ENCODE measurements at regions not wholly inside any gene's neighbourhood (a gene's known extent, or its start where the extent isn't known, plus 50 kb on each side); places are given as distances from the start of the nearest gene placed in this dataset.

DNA sequence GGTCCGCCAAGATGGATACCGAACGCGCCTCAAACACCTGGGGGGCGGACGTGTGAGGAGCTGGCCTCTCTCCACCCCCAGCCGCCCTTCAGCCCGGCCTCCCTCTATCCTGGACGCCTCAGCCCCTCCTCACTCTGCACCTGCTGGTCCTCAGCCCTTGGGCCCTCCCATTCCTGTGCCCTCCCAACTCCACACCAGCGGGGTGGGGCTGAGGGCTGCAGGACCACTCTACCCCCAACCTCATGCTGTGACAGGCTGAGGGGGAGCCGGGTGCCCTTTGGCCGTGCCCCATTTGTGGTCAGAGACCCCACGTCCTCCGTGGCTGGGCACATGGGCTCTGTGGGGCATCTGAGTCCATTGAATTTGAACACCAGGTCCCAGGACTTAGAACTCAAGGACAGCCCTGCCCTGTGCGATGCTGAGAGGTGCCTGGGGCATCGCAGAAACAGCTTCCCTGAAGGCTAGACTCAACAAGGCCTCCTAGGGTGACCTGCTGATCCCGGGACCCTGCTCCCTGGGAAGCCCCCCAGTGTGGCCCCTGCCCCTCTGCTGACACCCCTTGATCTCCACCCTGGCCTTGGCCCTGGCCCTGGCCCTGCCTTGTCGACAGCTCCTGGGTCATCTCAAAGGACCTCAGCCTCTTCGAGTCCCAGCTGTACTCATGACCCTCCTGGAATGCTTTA is 82.0 kb upstream of the SFSWAP start (continued):
- TF ChIP-seq GABPA (IDR thresholded peaks at IDR 0.05; ENCODE audit: borderline replicate concordance, insufficient read depth, low read length) (no peak), RFX5 (IDR thresholded peaks at IDR 0.05; ENCODE audit: borderline replicate concordance, low read depth, low read length) (no peak)

Data from H1 (cell line).